HEK293 (cell line): ENCODE measurements at regions not wholly inside any gene's neighbourhood (a gene's known extent, or its start where the extent isn't known, plus 50 kb on each side); places are given as distances from the start of the nearest gene placed in this dataset.

Source experiments
- CTCF ChIP-seq: fragments of 450-650 bp; formaldehyde crosslinking; IDR thresholded peaks from 2 replicates; pipeline ENCODE4 v1.5.1; 2016; ENCODE audit warnings: missing biosample characterization, missing genetic modification characterization
- KLF8 ChIP-seq: fragments of 450-650 bp; formaldehyde crosslinking; IDR thresholded peaks from 2 replicates; pipeline ENCODE4 v1.5.1; 2016; ENCODE audit warnings: missing biosample characterization, missing genetic modification characterization
- KLF9 ChIP-seq: fragments of 450-650 bp; formaldehyde crosslinking; IDR thresholded peaks from 2 replicates; pipeline ENCODE4 v1.5.1; 2016; ENCODE audit warnings: missing biosample characterization, missing genetic modification characterization, low read depth
- ZBTB21 ChIP-seq: fragments of 450-650 bp; formaldehyde crosslinking; IDR thresholded peaks from 2 replicates; pipeline ENCODE4 v1.5.1; 2017; ENCODE audit warnings: missing biosample characterization, missing genetic modification characterization
- ZNF416 ChIP-seq: fragments of 450-650 bp; formaldehyde crosslinking; IDR thresholded peaks from 2 replicates; pipeline ENCODE4 v1.5.1; 2016; ENCODE audit warnings: missing biosample characterization, missing genetic modification characterization

DNA sequence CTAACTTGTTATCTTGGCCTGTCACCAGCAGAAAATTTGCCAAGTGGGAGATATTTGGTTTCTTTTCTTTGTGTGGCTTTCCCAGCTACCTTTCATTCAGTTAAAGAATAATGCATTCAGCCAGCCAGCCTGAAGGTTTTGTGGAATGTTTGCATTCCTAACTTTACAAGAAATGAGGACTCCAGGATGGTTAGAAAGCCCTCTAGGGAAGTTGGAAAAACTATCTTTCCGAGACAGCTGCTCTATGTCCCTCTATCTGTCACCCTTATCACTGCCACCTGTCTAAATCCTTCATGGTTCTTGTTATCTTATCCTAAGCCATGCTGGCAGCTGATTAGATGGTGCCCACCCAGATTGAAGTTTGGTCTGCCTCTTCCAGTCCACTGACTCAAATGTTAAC is 384.2 kb downstream of the SH3BGRL start:
- no peak for TF ChIP-seq CTCF (tag by site-specific recombination)
- no peak for TF ChIP-seq ZNF416 (tag by site-specific recombination)
- TF ChIP-seq ZBTB21 (tag by site-specific recombination): no peak
- TF ChIP-seq KLF8 (tag by site-specific recombination): no peak
- TF ChIP-seq KLF9 (tag by site-specific recombination): no peak
